Panc1 (cell line): ENCODE measurements at regions not wholly inside any gene's neighbourhood (a gene's known extent, or its start where the extent isn't known, plus 50 kb on each side); places are given as distances from the start of the nearest gene placed in this dataset.

Experiments used
- ATAC-seq: fragments of 200-7000 bp; cut with Tn5 transposase; 2 replicates; pipeline ENCODE4 v1.9.1; 2020; ENCODE audit warnings: mild to moderate bottlenecking, moderate library complexity
- BruUV-seq: library from RNA; stranded (reverse); fragments of 400-500 nt; replicated peaks from 2 replicates; lab custom pipeline; 2021; lab: Mats Ljungman, UMichigan
- CTCF ChIA-PET: fragments of 300-600 bp; sonication (Branson Sonifier 250); formaldehyde crosslinking; loops from one replicate; lab custom pipeline; 2022; ENCODE audit warnings: antibody characterized with exemption; lab: Charles Lee
- POLR2A ChIA-PET: fragments of 300-600 bp; sonication (Branson Sonifier 250); formaldehyde crosslinking; loops from one replicate; lab custom pipeline; 2022; ENCODE audit warnings: antibody characterized with exemption; lab: Charles Lee
- DNase-seq: peaks from one replicate; pipeline ENCODE4 v3.0.0-alpha.2; 2010; ENCODE audit warnings: low read depth, low spot score
- H3K27ac ChIP-seq: 2 replicates; pipeline ENCODE4 v1.5.1; 2011; ENCODE audit warnings: mild to moderate bottlenecking, low read length, inconsistent platforms
- H3K27me3 ChIP-seq: fragments of 200-500 bp; sonication (Bioruptor generic); 2 replicates; pipeline ENCODE4 v1.6.0; 2014; ENCODE audit warnings: low read length, inconsistent platforms; ENCODE audit not compliant: control insufficient read depth, insufficient read depth
- H3K36me3 ChIP-seq: fragments of 200-500 bp; sonication (Bioruptor generic); 2 replicates; pipeline ENCODE4 v1.5.1; 2014; ENCODE audit warnings: inconsistent platforms, mild to moderate bottlenecking, low read length, moderate library complexity; ENCODE audit not compliant: control insufficient read depth, insufficient read depth
- H3K4me1 ChIP-seq: 2 replicates; pipeline ENCODE4 v1.5.1; 2011; ENCODE audit warnings: inconsistent platforms, mild to moderate bottlenecking, low read length, moderate library complexity; ENCODE audit not compliant: control insufficient read depth, insufficient read depth
- H3K4me3 ChIP-seq, 2 experiments: 2 replicates each; pipeline ENCODE4 v1.5.1; 2011 to 2012; ENCODE audit warnings: low read depth in 2 of 2, low read length in 2 of 2, mild to moderate bottlenecking in 2 of 2, inconsistent platforms in 1 of 2, moderate library complexity in 1 of 2
- H3K9me3 ChIP-seq: fragments of 200-500 bp; sonication (Bioruptor generic); 2 replicates; pipeline ENCODE4 v1.5.1; 2014; ENCODE audit warnings: low read depth, mild to moderate bottlenecking, inconsistent platforms, low read length, moderate library complexity; ENCODE audit not compliant: control insufficient read depth, insufficient read depth
- CTCF ChIP-seq: fragments of 450-650 bp; IDR thresholded peaks from 2 replicates; pipeline ENCODE4 v1.5.1; 2017; ENCODE audit warnings: mild to moderate bottlenecking
- POLR2AphosphoS5 ChIP-seq: IDR thresholded peaks from 2 replicates; pipeline ENCODE4 v1.6.1; 2012; ENCODE audit warnings: mild to moderate bottlenecking, low read depth, low read length, moderate library complexity
- SIN3A ChIP-seq: IDR thresholded peaks from 2 replicates; pipeline ENCODE4 v1.6.1; 2012; ENCODE audit warnings: low read depth, mild to moderate bottlenecking, low read length, moderate library complexity, borderline replicate concordance; ENCODE audit not compliant: insufficient read depth
- TCF7L2 ChIP-seq: IDR thresholded peaks from 2 replicates; pipeline ENCODE4 v1.6.1; 2011; ENCODE audit warnings: mild to moderate bottlenecking, low read depth, low read length, inconsistent platforms
- in situ Hi-C: cut with HindIII; loops from 2 replicates; pipeline ENCODE4 v1.10.0; 2016; ENCODE audit warnings: low sequenced_read_pairs, low pct_unique_long_range_greater_than_20kb
- intact Hi-C: fragments of 100-400 bp; cut with micrococcal nuclease; formaldehyde crosslinking; loops from one replicate; pipeline ENCODE4 v1.10.0; 2022; ENCODE audit not compliant: unreplicated experiment
- TF ChIP-seq, protein P1 (sequence below), 2 experiments: IDR thresholded peaks; 2 replicates each; pipeline ENCODE4 v1.6.1; 2011 to 2012; ENCODE audit warnings: low read depth in 2 of 2, control low read depth in 1 of 2, low read length in 1 of 2, mild to moderate bottlenecking in 1 of 2, moderate library complexity in 1 of 2; ENCODE audit not compliant: insufficient read depth in 1 of 2

GRCh38 chr2:567865-568638 is 109.2 kb downstream of the TMEM18 start:
- intact Hi-C loops (no loop called here), in situ Hi-C loops (no loop called here)
- TF ChIP-seq, protein P1, sequence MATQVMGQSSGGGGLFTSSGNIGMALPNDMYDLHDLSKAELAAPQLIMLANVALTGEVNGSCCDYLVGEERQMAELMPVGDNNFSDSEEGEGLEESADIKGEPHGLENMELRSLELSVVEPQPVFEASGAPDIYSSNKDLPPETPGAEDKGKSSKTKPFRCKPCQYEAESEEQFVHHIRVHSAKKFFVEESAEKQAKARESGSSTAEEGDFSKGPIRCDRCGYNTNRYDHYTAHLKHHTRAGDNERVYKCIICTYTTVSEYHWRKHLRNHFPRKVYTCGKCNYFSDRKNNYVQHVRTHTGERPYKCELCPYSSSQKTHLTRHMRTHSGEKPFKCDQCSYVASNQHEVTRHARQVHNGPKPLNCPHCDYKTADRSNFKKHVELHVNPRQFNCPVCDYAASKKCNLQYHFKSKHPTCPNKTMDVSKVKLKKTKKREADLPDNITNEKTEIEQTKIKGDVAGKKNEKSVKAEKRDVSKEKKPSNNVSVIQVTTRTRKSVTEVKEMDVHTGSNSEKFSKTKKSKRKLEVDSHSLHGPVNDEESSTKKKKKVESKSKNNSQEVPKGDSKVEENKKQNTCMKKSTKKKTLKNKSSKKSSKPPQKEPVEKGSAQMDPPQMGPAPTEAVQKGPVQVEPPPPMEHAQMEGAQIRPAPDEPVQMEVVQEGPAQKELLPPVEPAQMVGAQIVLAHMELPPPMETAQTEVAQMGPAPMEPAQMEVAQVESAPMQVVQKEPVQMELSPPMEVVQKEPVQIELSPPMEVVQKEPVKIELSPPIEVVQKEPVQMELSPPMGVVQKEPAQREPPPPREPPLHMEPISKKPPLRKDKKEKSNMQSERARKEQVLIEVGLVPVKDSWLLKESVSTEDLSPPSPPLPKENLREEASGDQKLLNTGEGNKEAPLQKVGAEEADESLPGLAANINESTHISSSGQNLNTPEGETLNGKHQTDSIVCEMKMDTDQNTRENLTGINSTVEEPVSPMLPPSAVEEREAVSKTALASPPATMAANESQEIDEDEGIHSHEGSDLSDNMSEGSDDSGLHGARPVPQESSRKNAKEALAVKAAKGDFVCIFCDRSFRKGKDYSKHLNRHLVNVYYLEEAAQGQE (IDR thresholded peaks at IDR 0.05; ENCODE audit: insufficient read depth in 1 of 2, low read depth in 2 of 2, low read length in 1 of 2) = no peak
- TF ChIP-seq CTCF (no peak), SIN3A (no peak), POLR2AphosphoS5 (no peak), TCF7L2 (no peak)
- Histone ChIP-seq H3K4me3 (peak overlapping the region in 1 of 2 experiments; percentile 17; a peak in 2 of 4 replicates), H3K27ac (no peak overlapping the region), H3K4me1 (0 out of 2 replicates have a peak, but pooled peaks cover 3% of the 10 kb centered on the region), H3K9me3 (no peaks in the 10 kb centered on the region), H3K36me3 (no peaks in the 10 kb centered on the region), H3K27me3 (peaks cover 2% of the 10 kb centered on the region; the same call in 1 of the 2 replicates)
- ChIA-PET CTCF (interaction anchor here (0.6 kb wide), 1 partner anchor 108 kb away, joined by 4 read pairs; no protein-coding TSS in a partner anchor), POLR2A (no interaction called here)
- DNase-seq (peak; percentile 41), ATAC-seq (peak; percentile 72)
- BruUV-seq = no TSS peak

DNA sequence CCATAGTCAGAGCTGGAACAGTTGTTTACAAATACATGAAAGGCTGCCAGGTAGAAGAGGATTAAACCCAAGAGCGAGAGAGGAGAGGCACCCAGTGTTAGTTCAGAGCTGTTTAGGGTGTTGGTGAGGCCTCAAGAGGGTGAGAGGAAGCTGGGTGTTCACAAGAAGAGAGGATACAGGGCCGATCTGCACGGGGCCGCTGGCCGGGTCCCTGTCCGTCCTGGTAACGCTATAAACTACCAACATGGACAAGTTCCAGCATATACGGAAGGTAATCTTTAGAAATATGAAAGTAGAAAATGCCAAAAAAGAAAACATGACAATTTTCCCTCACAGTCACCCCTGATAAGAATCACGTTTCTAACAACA is 109.7 kb downstream of the TMEM18 start:
- intact Hi-C loops = no loop called here
- CTCF ChIA-PET = interaction anchor here (0.6 kb wide), 1 partner anchor 109 kb away, joined by 4 read pairs; no protein-coding TSS in a partner anchor
- no peak for ATAC-seq

More for the DNA sequence above, 109.7 kb downstream of the TMEM18 start:
- no peak for DNase-seq
- POLR2A ChIA-PET = no interaction called here
- Histone ChIP-seq H3K27me3 (peaks cover 2% of the 10 kb centered on the region; the same call in 1 of the 2 replicates), H3K4me3 (no peak overlapping the region; a peak in 1 of 4 replicates), H3K9me3 (no peaks in the 10 kb centered on the region), H3K36me3 (no peaks in the 10 kb centered on the region), H3K4me1 (0 out of 2 replicates have a peak, but pooled peaks cover 3% of the 10 kb centered on the region), H3K27ac (no peak overlapping the region)
- in situ Hi-C loops = no loop called here
- no TSS peak for BruUV-seq
- no peak for TF ChIP-seq POLR2AphosphoS5
- no peak for TF ChIP-seq CTCF
- no peak for TF ChIP-seq TCF7L2
- TF ChIP-seq SIN3A = no peak
- TF ChIP-seq, protein P1 (IDR thresholded peaks at IDR 0.05; ENCODE audit: insufficient read depth in 1 of 2, low read depth in 2 of 2, low read length in 1 of 2) = no peak
